ENCODE measurements at regions not wholly inside any gene's neighbourhood (a gene's known extent, or its start where the extent isn't known, plus 50 kb on each side); places are given as distances from the start of the nearest gene placed in this dataset.

GRCh38 chr4:108567831-108568230, 52.5 kb upstream of the RPL34 start:
- DNase-seq (ENCODE audit: low spot score), result no peak

DNA sequence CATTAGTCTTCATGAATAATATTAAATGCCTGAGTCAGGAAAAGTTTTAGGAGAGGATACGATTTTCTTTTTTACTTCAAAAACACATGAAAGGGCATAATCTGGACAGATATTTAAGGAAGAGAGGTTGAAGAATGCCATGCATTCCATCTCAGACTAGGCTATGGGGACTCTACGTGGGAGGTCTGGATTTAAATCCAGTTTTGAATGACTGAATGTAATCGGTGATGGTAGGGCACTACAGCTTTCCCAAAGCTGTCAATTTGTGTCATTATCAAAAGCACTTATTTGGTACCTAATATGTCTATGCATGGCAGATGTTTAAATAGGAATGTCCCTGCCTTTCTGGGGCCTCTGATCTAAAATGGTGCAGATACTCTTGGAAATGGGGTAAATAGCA, 59.3 kb upstream of the RPL34 start:
- DNase-seq (ENCODE audit: low spot score), result no peak

DNA sequence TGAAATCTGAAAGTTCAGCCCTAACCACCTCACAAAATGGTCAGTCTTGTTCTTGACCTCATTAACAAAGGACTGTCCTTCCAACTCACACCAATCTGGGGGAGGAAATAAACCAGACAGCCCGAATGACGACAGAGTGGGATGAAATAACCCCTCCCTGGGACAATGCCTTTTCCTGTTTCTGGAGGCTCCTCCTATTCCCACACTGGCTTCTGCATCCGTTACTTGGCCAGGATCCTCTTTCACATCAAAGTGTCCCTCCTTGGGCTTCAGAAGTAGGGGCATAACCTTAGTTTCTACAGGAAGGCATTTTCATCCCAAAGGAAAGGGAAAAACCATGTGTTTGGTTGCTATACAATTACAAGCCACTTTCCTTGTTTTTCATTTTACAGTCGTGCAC, 59.8 kb upstream of the RPL34 start:
- no peak for DNase-seq (ENCODE audit: low spot score)

GRCh38 chr4:108559911-108560310, 60.5 kb upstream of the RPL34 start:
- DNase-seq (ENCODE audit: low spot score), result no peak

- no peak for DNase-seq (ENCODE audit: low spot score)
Observed at GRCh38 chr4:108559068-108559793, 61.1 kb upstream of the RPL34 start.

DNA sequence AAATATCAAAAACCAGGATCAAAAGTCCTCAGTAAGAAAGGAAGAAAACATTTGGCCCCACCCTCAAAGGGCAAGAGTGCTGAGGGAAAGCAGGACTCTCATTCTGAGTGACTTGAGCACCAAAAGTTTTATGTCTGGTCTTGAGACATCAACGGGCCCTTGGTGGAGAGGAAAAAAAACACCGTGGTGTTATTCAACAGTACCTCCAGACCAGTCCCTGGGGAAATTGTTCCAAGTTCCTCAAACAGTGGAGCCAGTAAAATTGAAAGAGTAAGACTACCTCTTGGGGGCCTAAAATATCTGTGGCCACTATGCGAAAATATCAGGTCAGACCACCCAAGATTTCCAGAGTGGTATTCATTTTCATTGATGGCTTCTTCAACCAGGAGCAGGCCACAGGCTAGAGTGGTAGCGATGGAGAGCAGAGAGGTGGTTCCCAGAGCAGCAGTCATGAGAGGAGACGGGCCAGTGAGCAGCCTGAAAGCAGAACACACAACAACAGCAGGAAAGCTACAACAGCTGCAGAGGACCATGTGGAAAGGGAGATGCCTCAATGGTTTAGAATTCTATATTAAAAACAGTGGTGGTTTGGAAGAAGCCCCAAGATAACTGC, 63.7 kb upstream of the RPL34 start:
- no peak for DNase-seq (ENCODE audit: low spot score)

DNA sequence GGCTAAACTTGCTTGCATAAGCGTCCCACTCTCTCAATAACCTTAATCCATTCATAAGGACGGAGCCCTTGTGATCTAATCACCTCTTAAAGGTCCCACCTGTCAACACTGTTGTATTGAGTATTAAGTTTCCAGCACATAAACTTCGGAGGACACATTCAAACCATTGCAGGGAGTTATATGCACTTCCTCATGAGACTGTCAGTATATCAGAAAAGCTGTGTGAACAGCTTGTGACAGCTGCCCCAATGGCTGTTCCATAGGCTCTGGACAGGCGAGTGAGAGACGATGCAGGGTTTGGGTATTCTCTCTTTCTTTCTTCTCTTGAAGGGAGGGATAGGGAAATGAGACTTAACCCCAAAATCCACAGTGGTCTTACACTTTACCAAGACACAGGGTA, 64.2 kb upstream of the RPL34 start:
- no peak for DNase-seq (ENCODE audit: low spot score)

DNA sequence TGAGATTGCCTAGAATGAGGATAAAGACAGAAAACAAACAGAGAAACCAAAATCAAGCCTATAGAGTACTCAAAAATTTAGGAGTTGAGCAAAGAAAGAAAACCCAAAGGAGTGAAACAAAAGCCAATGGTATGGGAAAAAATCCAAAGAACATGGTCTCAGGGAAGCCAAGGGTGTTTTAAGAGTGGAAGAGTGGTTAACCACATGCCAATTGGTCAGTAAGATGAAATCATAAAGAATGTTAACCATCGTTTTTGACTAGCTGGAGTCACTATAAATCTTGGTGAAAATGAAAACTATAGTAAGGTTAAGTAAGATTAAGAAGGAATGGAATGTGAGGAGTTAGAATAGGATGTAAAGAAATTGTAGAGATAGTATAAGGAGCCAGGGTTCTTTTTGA, 64.7 kb upstream of the RPL34 start:
- DNase-seq (ENCODE audit: low spot score), result no peak

- no peak for DNase-seq (ENCODE audit: low spot score)
Observed at GRCh38 chr4:108547682-108548081, 72.7 kb upstream of the RPL34 start.

GRCh38 chr4:108546728-108547127, 73.6 kb upstream of the RPL34 start:
- DNase-seq (ENCODE audit: low spot score), result no peak

DNA sequence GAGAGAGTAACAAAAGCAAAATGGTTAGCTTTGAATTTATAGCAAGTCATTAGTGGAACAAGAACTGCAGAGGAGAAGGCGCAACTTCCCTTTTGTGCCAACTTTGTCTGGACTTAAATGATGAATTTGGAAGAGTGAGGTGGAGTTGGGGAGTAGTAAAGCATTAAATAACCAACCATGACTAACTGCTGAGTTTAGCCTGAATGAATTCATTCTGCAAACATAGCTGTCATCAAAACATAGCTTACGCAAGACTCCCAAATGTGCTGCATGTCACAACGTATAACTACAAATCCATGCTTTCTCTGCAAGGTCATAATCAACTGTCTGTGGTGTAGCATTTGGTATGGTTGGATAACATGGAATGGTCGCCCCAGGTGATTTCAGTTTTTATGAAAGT, 75.9 kb upstream of the RPL34 start:
- peak; percentile 47 for DNase-seq (ENCODE audit: low spot score)

DNA sequence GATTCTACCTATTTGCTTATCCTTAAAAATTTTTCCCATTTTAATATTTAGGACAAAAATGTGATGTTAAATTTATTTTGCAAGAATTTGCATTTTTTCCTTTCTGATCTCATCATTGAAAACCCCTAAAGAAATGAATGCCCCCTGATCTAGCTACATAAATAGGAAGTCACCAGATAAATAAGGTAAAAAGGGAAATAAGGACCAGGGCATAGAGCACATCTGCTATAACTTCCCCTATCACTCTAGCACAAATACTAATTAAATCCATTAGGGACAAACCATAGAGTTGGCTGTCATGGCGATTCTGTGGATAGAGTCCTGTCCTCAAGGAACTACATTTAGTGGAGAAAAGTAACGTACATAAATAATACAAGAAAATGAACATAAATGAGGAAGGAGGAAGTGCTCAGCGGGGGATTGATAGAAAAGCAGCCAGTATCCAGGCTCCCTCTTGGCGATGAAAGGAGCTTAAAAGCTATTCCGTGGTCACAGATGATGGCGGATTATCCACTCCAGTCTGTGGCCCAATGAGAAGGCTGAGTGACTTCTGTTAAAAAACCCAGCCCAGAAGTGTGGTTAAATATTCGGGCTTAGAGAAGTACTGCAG, 76.9 kb upstream of the RPL34 start:
- no peak for DNase-seq (ENCODE audit: low spot score)

GRCh38 chr4:108540536-108540935, 79.8 kb upstream of the RPL34 start:
- peak; percentile 8 for DNase-seq (ENCODE audit: low spot score)

GRCh38 chr4:108536577-108536976, 83.8 kb upstream of the RPL34 start:
- DNase-seq (ENCODE audit: low spot score), result peak; percentile 4

GRCh38 chr4:108535757-108536156, 84.6 kb upstream of the RPL34 start:
- DNase-seq (ENCODE audit: low spot score), result no peak

GRCh38 chr4:108533876-108534275, 86.5 kb upstream of the RPL34 start:
- DNase-seq (ENCODE audit: low spot score), result no peak

DNA sequence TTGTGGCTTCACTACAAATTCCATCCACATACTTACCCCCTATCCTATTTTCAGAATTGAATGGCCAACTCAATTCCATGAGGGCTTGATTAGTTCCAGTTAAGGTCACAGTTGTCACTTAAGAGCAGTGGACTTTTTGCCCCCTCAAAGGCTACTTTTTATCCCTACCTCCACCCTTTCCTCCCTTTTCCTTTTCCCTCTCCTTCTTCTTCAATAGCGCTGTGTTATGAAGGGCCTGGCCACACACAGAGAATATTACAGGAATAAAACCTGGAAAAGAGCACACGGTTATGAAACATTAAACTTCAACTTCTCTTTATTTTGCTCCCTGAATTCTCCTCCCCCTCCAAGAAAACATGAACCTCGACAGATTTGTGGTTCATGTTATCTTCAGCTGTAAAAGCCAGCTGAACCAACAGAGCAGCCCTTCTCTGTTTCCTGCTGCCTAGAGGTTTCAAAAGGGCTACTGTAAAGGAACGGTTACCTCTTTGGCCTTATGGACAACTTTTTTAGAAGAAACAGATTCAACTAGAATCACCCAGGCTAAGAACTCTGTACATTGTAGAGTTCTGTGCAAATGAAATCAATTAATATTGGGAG, 87.0 kb upstream of the RPL34 start:
- DNase-seq (ENCODE audit: low spot score), result no peak

DNA sequence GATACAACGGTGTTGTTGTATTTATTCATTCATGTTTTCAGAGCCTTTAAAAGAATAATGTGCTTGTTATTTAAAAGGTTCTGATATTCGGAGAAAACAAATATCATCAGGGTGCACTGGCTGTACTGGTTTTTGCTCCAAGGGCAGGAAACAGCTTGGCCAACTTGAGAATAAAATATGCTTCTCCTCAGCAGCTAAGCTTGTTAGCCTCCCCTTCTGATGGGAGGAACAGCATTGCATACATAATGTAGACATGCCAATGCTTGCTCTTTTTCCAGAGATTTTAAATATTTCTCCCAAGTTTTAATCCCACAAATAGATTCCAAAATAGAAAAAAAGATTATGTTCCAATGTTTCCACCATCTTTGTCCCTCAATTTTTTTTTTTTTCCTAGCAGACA, 87.6 kb upstream of the RPL34 start:
- no peak for DNase-seq (ENCODE audit: low spot score)

DNA sequence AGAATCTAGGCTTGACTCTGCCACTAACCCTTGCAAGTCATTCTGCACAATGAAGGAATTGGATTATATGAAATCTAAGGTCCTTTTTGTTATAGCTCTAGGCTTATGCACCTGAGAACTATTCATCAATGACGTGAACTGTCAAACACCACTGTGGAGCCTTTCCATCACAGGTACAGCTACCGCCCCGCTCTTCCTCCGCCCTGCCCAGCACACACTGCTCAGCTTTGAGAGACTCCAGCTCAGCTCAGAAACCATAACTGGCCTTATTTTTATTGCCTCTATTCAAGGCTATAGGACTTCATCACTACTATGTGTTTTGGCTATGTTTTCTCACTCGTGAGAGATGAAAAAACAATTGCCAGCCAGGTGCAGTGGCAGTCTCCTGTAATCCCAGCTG, 88.2 kb upstream of the RPL34 start:
- DNase-seq (ENCODE audit: low spot score), result no peak

DNA sequence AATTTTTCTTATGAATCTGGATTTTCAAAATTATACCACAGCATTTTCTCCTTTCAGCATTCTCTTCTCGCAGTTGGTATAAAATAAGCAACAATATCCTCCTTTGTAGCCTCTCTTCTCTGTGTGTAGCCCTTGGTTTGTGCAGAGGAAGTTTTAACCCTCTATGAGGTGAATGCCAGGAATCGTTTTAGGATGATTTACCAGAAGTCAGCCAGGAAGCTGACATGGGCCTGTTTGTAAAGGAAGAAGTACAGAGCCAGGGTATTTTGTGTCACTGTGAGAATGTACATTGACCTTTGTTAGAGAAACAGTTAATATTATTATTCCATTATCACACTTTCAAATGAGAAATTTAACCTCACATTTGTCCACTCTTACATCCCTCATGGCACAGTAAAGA, 88.9 kb upstream of the RPL34 start:
- no peak for DNase-seq (ENCODE audit: low spot score)

GRCh38 chr4:108529984-108530905, 90.1 kb upstream of the RPL34 start:
- DNase-seq (ENCODE audit: low spot score), result no peak

DNA sequence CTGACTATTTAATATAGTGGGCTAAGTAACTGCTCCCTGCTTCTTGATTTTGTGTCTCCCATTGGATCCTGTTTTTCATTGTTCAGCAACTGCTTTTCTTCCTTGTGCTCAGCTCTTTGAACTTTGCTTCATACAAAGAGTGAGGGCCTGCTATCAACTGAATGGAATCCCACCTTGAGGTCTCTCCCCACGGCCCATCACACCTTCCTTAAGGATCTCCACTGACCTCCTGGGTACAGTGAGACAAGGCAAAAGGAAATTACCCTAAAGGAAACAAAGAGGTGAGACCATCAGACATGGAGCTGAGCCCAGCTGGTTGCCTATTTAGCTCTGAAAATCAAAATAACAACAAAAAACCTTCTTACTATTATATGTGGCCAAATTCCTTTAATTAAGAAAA, 91.3 kb upstream of the RPL34 start:
- DNase-seq (ENCODE audit: low spot score), result no peak
